GM10266 (cell line): ENCODE measurements at regions not wholly inside any gene's neighbourhood (a gene's known extent, or its start where the extent isn't known, plus 50 kb on each side); places are given as distances from the start of the nearest gene placed in this dataset.
"Not testable (repeated sequence)": the region's sequence is repeated elsewhere in the genome, so short reads cannot be mapped to it uniquely, and the experiment has no call there.

ENCODE experiments used
- DNase-seq: peaks from one replicate; pipeline ENCODE4 v3.0.0; 2012; ENCODE audit errors: extremely low spot score
- CTCF ChIP-seq: IDR thresholded peaks from 2 replicates; pipeline ENCODE4 v1.5.1; 2012; ENCODE audit warnings: mild to moderate bottlenecking, low read depth; ENCODE audit not compliant: control insufficient read depth, insufficient read depth; ENCODE audit errors: missing control alignments

GRCh38 chr3:168803536-168803935 is 707.8 kb upstream of the GOLIM4 start:
- DNase-seq = no peak
- no peak for TF ChIP-seq CTCF

- no peak for DNase-seq
- no peak for TF ChIP-seq CTCF
Observed at GRCh38 chr3:168802766-168803165, 707.0 kb upstream of the GOLIM4 start.

- TF ChIP-seq CTCF = no peak
- no peak for DNase-seq
Observed at GRCh38 chr3:168801794-168802193, 706.1 kb upstream of the GOLIM4 start.

- no peak for TF ChIP-seq CTCF
- no peak for DNase-seq
Observed at GRCh38 chr3:168796339-168796738, 700.6 kb upstream of the GOLIM4 start.

- TF ChIP-seq CTCF = no peak
- DNase-seq = no peak
Observed at GRCh38 chr3:168794427-168794826, 698.7 kb upstream of the GOLIM4 start.

- no peak for DNase-seq
- TF ChIP-seq CTCF = no peak
Observed at GRCh38 chr3:168782193-168782592, 686.5 kb upstream of the GOLIM4 start.

GRCh38 chr3:168779970-168780645 is 684.4 kb upstream of the GOLIM4 start:
- DNase-seq = not testable (repeated sequence)

GRCh38 chr3:168753724-168754123 is 658.0 kb upstream of the GOLIM4 start:
- no peak for DNase-seq
- TF ChIP-seq CTCF = no peak
